ENCODE measurements at regions not wholly inside any gene's neighbourhood (a gene's known extent, or its start where the extent isn't known, plus 50 kb on each side); places are given as distances from the start of the nearest gene placed in this dataset.
A peak's percentile ranks its signal among the peaks of the same experiment; 100 is the strongest.
"Not testable (repeated sequence)": the region's sequence is repeated elsewhere in the genome, so short reads cannot be mapped to it uniquely, and the experiment has no call there.

DNA sequence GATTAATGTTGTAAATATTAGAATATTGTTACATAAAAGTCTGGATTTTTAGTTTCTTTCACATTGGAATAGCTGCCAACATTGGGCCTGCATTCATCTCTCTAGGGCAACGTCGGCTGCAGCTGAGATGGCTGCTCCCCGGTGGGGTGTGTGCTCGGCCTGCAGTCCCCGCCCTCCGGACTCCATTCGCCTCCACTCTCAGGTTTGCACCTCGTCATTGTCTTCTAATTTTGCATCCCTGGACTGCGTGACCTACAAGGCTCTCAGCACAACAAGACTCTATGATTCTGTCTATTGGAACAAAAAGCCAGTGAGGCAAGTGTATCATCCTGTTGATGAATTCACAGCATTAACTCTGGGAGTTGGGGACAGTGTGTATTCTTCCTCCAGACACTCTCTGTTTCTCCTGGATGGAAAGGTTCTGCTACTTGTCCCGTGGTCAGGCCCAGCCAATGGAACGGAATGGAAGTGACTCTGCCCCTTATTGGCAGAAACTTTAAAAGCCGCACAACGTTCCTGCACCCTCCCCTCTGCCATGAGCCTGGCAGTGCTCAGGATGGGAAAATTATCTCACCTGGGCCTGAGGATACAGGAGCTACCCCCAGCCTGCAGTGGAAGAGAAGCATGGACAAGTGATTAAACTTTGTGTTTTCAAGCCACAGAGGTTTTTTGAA lies 105.0 kb upstream of the SAMD11 start:
- no peak overlapping the region for H3K27ac ChIP-seq (ENCODE audit: low read length)
- H3K9me3 ChIP-seq (ENCODE audit: insufficient read depth, low read depth, low read length): no peaks in the 10 kb centered on the region

GRCh38 chr1:820962-821361 lies 102.8 kb upstream of the SAMD11 start:
- Histone ChIP-seq H3K4me3 (ENCODE audit: low read length) (no peak overlapping the region), H3K27ac (ENCODE audit: low read length) (no peak overlapping the region), H3K9me3 (ENCODE audit: insufficient read depth, low read depth, low read length) (no peaks in the 10 kb centered on the region), H3K36me3 (ENCODE audit: insufficient read depth, low read depth, low read length) (no peaks in the 10 kb centered on the region), H3K4me1 (ENCODE audit: insufficient read depth, low read length) (no peaks in the 10 kb centered on the region), H3K9ac (ENCODE audit: low read depth, low read length) (no peak overlapping the region), H3K27me3 (ENCODE audit: insufficient read depth, low read length) (no peaks in the 10 kb centered on the region)

More for the DNA sequence above, 105.0 kb upstream of the SAMD11 start:
- H3K36me3 ChIP-seq (ENCODE audit: insufficient read depth, low read depth, low read length): no peaks in the 10 kb centered on the region
- H3K4me3 ChIP-seq (ENCODE audit: low read length): no peak overlapping the region
- no peak overlapping the region for H3K9ac ChIP-seq (ENCODE audit: low read depth, low read length)
- no peaks in the 10 kb centered on the region for H3K4me1 ChIP-seq (ENCODE audit: insufficient read depth, low read length)
- no peaks in the 10 kb centered on the region for H3K27me3 ChIP-seq (ENCODE audit: insufficient read depth, low read length)

DNA sequence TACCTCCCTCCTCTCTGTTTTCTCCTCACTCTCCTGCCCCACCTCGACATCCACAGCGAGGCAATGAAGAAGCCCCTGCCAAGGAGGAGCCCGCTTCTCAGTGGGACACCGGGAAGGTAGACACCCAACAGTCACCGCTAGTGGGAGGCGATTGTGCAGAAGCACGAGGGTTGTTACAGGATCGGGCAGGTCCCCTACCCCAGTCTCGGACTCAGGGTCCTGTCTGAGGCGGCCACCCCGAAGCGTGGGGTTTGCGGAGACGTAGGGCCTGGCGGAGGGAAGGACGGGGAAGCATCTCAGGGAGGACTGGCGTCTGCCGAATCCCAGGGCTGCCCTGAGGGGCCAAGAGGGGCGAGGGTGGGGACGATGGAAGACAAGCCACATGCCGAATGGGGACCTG lies 96.9 kb upstream of the SAMD11 start:
- H3K27ac ChIP-seq (ENCODE audit: low read length); H3K9me3 ChIP-seq (ENCODE audit: insufficient read depth, low read depth, low read length); H3K27me3 ChIP-seq (ENCODE audit: insufficient read depth, low read length); H3K4me1 ChIP-seq (ENCODE audit: insufficient read depth, low read length); H3K36me3 ChIP-seq (ENCODE audit: insufficient read depth, low read depth, low read length): not testable (repeated sequence)
- peak overlapping the region; percentile 73 for H3K4me3 ChIP-seq (ENCODE audit: low read length)
- H3K9ac ChIP-seq (ENCODE audit: low read depth, low read length): peak overlapping the region; percentile 48; the same call in 1 of the 2 replicates

GRCh38 chr1:827211-828063 lies 96.3 kb upstream of the SAMD11 start:
- H3K27me3 ChIP-seq (ENCODE audit: insufficient read depth, low read length); H3K9me3 ChIP-seq (ENCODE audit: insufficient read depth, low read depth, low read length); H3K4me1 ChIP-seq (ENCODE audit: insufficient read depth, low read length); H3K36me3 ChIP-seq (ENCODE audit: insufficient read depth, low read depth, low read length); H3K27ac ChIP-seq (ENCODE audit: low read length): not testable (repeated sequence)
- H3K9ac ChIP-seq (ENCODE audit: low read depth, low read length): peak overlapping the region; percentile 48; the same call in 1 of the 2 replicates
- H3K4me3 ChIP-seq (ENCODE audit: low read length): peak overlapping the region; percentile 73

DNA sequence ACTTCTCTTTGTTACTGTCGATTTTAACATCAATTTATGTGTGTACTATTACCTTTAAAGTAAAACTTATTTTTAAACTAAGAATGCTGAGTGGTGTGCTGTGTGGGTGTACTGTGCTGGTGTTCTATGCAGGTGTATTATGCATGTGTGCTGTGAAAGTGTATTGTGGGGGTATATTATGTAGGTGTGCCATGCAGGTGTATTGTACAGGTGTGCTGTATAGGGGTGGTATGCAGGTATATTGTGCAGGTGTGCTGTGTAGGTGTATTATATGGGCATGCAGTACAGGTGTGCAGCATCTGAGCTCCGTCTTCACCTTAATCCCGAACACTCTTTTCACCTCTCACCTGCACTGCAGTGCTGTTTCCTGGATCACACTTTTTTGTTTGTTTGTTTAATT lies 94.4 kb upstream of the SAMD11 start:
- not testable (repeated sequence) for H3K27ac ChIP-seq (ENCODE audit: low read length); H3K4me3 ChIP-seq (ENCODE audit: low read length); H3K9me3 ChIP-seq (ENCODE audit: insufficient read depth, low read depth, low read length); H3K27me3 ChIP-seq (ENCODE audit: insufficient read depth, low read length); H3K4me1 ChIP-seq (ENCODE audit: insufficient read depth, low read length); H3K36me3 ChIP-seq (ENCODE audit: insufficient read depth, low read depth, low read length); H3K9ac ChIP-seq (ENCODE audit: low read depth, low read length)

GRCh38 chr1:829932-830331 lies 93.8 kb upstream of the SAMD11 start:
- H3K36me3 ChIP-seq (ENCODE audit: insufficient read depth, low read depth, low read length); H3K27me3 ChIP-seq (ENCODE audit: insufficient read depth, low read length); H3K27ac ChIP-seq (ENCODE audit: low read length); H3K9me3 ChIP-seq (ENCODE audit: insufficient read depth, low read depth, low read length); H3K4me3 ChIP-seq (ENCODE audit: low read length); H3K4me1 ChIP-seq (ENCODE audit: insufficient read depth, low read length); H3K9ac ChIP-seq (ENCODE audit: low read depth, low read length): not testable (repeated sequence)

- not testable (repeated sequence) for H3K9me3 ChIP-seq (ENCODE audit: insufficient read depth, low read depth, low read length); H3K9ac ChIP-seq (ENCODE audit: low read depth, low read length)
Observed at GRCh38 chr1:830750-831149, 93.0 kb upstream of the SAMD11 start.

DNA sequence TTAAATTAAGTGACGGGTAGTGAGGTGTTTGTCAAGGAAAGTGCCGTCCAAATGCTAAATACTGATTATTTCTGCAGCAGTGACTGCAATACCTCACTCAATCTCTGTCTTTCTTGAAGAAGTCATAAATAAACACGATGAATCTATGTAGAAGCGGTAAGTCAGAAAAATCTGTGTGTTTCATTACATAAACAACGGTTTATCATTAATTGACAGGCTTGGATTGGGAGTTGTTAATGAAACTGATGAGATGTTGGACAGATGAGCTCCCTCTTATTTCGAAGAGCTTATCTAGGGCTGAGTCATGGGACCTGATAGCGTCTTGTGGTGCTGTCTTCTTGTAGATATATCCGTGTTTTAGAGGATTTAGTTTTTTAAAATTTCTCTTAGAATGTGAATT lies 92.2 kb upstream of the SAMD11 start:
- no peaks in the 10 kb centered on the region for H3K36me3 ChIP-seq (ENCODE audit: insufficient read depth, low read depth, low read length)
- H3K4me1 ChIP-seq (ENCODE audit: insufficient read depth, low read length): no peaks in the 10 kb centered on the region
- no peaks in the 10 kb centered on the region for H3K27me3 ChIP-seq (ENCODE audit: insufficient read depth, low read length)
- H3K9ac ChIP-seq (ENCODE audit: low read depth, low read length): no peak overlapping the region
- H3K9me3 ChIP-seq (ENCODE audit: insufficient read depth, low read depth, low read length): no peaks in the 10 kb centered on the region
- H3K27ac ChIP-seq (ENCODE audit: low read length): no peak overlapping the region
- no peak overlapping the region for H3K4me3 ChIP-seq (ENCODE audit: low read length)

More at GRCh38 chr1:830750-831149, 93.0 kb upstream of the SAMD11 start:
- H3K4me1 ChIP-seq (ENCODE audit: insufficient read depth, low read length); H3K27me3 ChIP-seq (ENCODE audit: insufficient read depth, low read length); H3K4me3 ChIP-seq (ENCODE audit: low read length); H3K27ac ChIP-seq (ENCODE audit: low read length); H3K36me3 ChIP-seq (ENCODE audit: insufficient read depth, low read depth, low read length): not testable (repeated sequence)

GRCh38 chr1:832136-832535 lies 91.6 kb upstream of the SAMD11 start:
- Histone ChIP-seq H3K4me3 (ENCODE audit: low read length) (no peak overlapping the region), H3K9me3 (ENCODE audit: insufficient read depth, low read depth, low read length) (no peaks in the 10 kb centered on the region), H3K27ac (ENCODE audit: low read length) (no peak overlapping the region), H3K27me3 (ENCODE audit: insufficient read depth, low read length) (no peaks in the 10 kb centered on the region), H3K4me1 (ENCODE audit: insufficient read depth, low read length) (no peaks in the 10 kb centered on the region), H3K36me3 (ENCODE audit: insufficient read depth, low read depth, low read length) (no peaks in the 10 kb centered on the region), H3K9ac (ENCODE audit: low read depth, low read length) (no peak overlapping the region)

- H3K27ac ChIP-seq (ENCODE audit: low read length); H3K27me3 ChIP-seq (ENCODE audit: insufficient read depth, low read length); H3K36me3 ChIP-seq (ENCODE audit: insufficient read depth, low read depth, low read length): not testable (repeated sequence)
Observed at GRCh38 chr1:833226-833625, 90.5 kb upstream of the SAMD11 start.

GRCh38 chr1:835509-835908 lies 88.2 kb upstream of the SAMD11 start:
- H3K4me1 ChIP-seq (ENCODE audit: insufficient read depth, low read length); H3K4me3 ChIP-seq (ENCODE audit: low read length); H3K36me3 ChIP-seq (ENCODE audit: insufficient read depth, low read depth, low read length); H3K27me3 ChIP-seq (ENCODE audit: insufficient read depth, low read length); H3K9ac ChIP-seq (ENCODE audit: low read depth, low read length); H3K27ac ChIP-seq (ENCODE audit: low read length); H3K9me3 ChIP-seq (ENCODE audit: insufficient read depth, low read depth, low read length): not testable (repeated sequence)

More at GRCh38 chr1:833226-833625, 90.5 kb upstream of the SAMD11 start:
- not testable (repeated sequence) for H3K4me3 ChIP-seq (ENCODE audit: low read length); H3K9ac ChIP-seq (ENCODE audit: low read depth, low read length); H3K9me3 ChIP-seq (ENCODE audit: insufficient read depth, low read depth, low read length); H3K4me1 ChIP-seq (ENCODE audit: insufficient read depth, low read length)

- H3K27ac ChIP-seq (ENCODE audit: low read length): not testable (repeated sequence)
Observed at GRCh38 chr1:837601-838000, 86.1 kb upstream of the SAMD11 start.

More at GRCh38 chr1:837601-838000, 86.1 kb upstream of the SAMD11 start:
- H3K4me1 ChIP-seq (ENCODE audit: insufficient read depth, low read length); H3K4me3 ChIP-seq (ENCODE audit: low read length); H3K36me3 ChIP-seq (ENCODE audit: insufficient read depth, low read depth, low read length); H3K9me3 ChIP-seq (ENCODE audit: insufficient read depth, low read depth, low read length); H3K9ac ChIP-seq (ENCODE audit: low read depth, low read length); H3K27me3 ChIP-seq (ENCODE audit: insufficient read depth, low read length): not testable (repeated sequence)
